ENCODE measurements at regions not wholly inside any gene's neighbourhood (a gene's known extent, or its start where the extent isn't known, plus 50 kb on each side); places are given as distances from the start of the nearest gene placed in this dataset.

- Histone ChIP-seq H3K36me3 (no peaks in the 10 kb centered on the region), H3K4me1 (no peaks in the 10 kb centered on the region), H3K27ac (no peak overlapping the region), H3K4me3 (no peak overlapping the region), H3K27me3 (no peaks in the 10 kb centered on the region), H3K9me3 (no peaks in the 10 kb centered on the region)
- intact Hi-C loops (cut with DNase I; ENCODE audit: low total_unique reads): no loop called here
- TF ChIP-seq POLR2A (IDR thresholded peaks at IDR 0.05) (no peak), CTCF (IDR thresholded peaks at IDR 0.05) (no peak)
- DNase-seq: no peak
Measured at GRCh38 chr22:22720201-22720723, 75.8 kb downstream of the GGTLC2 start.

GRCh38 chr22:22720724-22721261 lies 76.4 kb downstream of the GGTLC2 start:
- Histone ChIP-seq H3K36me3 (no peaks in the 10 kb centered on the region), H3K4me3 (no peak overlapping the region), H3K4me1 (no peaks in the 10 kb centered on the region), H3K27me3 (no peaks in the 10 kb centered on the region), H3K27ac (no peak overlapping the region), H3K9me3 (no peaks in the 10 kb centered on the region)
- intact Hi-C loops (cut with DNase I; ENCODE audit: low total_unique reads): no loop called here
- TF ChIP-seq CTCF (IDR thresholded peaks at IDR 0.05) (no peak), POLR2A (IDR thresholded peaks at IDR 0.05) (no peak)
- no peak for DNase-seq

- TF ChIP-seq POLR2A (IDR thresholded peaks at IDR 0.05): no peak
- TF ChIP-seq CTCF (IDR thresholded peaks at IDR 0.05): no peak
- intact Hi-C loops (cut with DNase I; ENCODE audit: low total_unique reads): no loop called here
- no peak overlapping the region for H3K27ac ChIP-seq
- H3K27me3 ChIP-seq: no peaks in the 10 kb centered on the region
- no peaks in the 10 kb centered on the region for H3K9me3 ChIP-seq
- no peaks in the 10 kb centered on the region for H3K4me1 ChIP-seq
- no peak for DNase-seq
- no peak overlapping the region for H3K4me3 ChIP-seq
- no peaks in the 10 kb centered on the region for H3K36me3 ChIP-seq
Measured at GRCh38 chr22:22721681-22722354, 77.4 kb downstream of the GGTLC2 start.

GRCh38 chr22:22728382-22728781 lies 84.0 kb downstream of the GGTLC2 start:
- no peak for TF ChIP-seq POLR2A (IDR thresholded peaks at IDR 0.05)
- no peak for TF ChIP-seq CTCF (IDR thresholded peaks at IDR 0.05)
- no peaks in the 10 kb centered on the region for H3K9me3 ChIP-seq
- DNase-seq: no peak
- intact Hi-C loops (cut with DNase I; ENCODE audit: low total_unique reads): no loop called here
- H3K36me3 ChIP-seq: no peaks in the 10 kb centered on the region
- H3K27me3 ChIP-seq: no peaks in the 10 kb centered on the region
- H3K4me3 ChIP-seq: no peak overlapping the region
- no peaks in the 10 kb centered on the region for H3K4me1 ChIP-seq
- no peak overlapping the region for H3K27ac ChIP-seq

GRCh38 chr22:22730655-22731373 lies 86.4 kb downstream of the GGTLC2 start:
- Histone ChIP-seq H3K36me3 (no peaks in the 10 kb centered on the region), H3K9me3 (no peaks in the 10 kb centered on the region), H3K4me1 (no peaks in the 10 kb centered on the region), H3K27me3 (no peaks in the 10 kb centered on the region), H3K4me3 (no peak overlapping the region), H3K27ac (no peak overlapping the region)
- no peak for TF ChIP-seq CTCF (IDR thresholded peaks at IDR 0.05)
- no peak for TF ChIP-seq POLR2A (IDR thresholded peaks at IDR 0.05)
- DNase-seq: no peak
- intact Hi-C loops (cut with DNase I; ENCODE audit: low total_unique reads): no loop called here
